ENCODE measurements at regions not wholly inside any gene's neighbourhood (a gene's known extent, or its start where the extent isn't known, plus 50 kb on each side); places are given as distances from the start of the nearest gene placed in this dataset.

DNA sequence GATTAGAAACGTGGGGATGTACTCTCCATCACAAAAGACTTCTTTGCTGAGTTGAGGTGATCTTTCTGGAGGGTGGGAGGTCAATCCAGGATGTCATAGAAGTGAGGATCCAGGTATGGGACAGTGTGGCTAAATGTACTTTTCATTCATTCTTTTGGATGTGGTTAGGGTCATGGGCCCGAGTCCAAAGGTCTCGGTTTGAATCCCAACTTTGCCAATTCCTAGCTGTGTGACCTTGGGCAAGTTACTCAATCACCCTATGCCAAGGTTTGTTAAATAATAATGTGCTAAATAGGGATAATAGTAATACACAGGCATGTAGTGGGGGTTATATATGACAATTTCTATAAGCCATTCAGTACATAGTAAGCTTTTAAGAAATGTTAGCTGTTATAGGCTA is 91.4 kb downstream of the SAMD9 start:
- TF ChIP-seq, protein P1, sequence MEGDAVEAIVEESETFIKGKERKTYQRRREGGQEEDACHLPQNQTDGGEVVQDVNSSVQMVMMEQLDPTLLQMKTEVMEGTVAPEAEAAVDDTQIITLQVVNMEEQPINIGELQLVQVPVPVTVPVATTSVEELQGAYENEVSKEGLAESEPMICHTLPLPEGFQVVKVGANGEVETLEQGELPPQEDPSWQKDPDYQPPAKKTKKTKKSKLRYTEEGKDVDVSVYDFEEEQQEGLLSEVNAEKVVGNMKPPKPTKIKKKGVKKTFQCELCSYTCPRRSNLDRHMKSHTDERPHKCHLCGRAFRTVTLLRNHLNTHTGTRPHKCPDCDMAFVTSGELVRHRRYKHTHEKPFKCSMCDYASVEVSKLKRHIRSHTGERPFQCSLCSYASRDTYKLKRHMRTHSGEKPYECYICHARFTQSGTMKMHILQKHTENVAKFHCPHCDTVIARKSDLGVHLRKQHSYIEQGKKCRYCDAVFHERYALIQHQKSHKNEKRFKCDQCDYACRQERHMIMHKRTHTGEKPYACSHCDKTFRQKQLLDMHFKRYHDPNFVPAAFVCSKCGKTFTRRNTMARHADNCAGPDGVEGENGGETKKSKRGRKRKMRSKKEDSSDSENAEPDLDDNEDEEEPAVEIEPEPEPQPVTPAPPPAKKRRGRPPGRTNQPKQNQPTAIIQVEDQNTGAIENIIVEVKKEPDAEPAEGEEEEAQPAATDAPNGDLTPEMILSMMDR (IDR thresholded peaks at IDR 0.05) = no peak
- TF ChIP-seq EP300 (IDR thresholded peaks at IDR 0.05) (no peak), POLR2A (IDR thresholded peaks at IDR 0.05) (no peak)
